Colonic mucosa (tissue), 4 donors: ENCODE measurements at regions not wholly inside any gene's neighbourhood (a gene's known extent, or its start where the extent isn't known, plus 50 kb on each side); places are given as distances from the start of the nearest gene placed in this dataset.

Source experiments
- DNase-seq: peaks from one replicate; pipeline ENCODE4 v3.0.0-alpha.2; 2020
- H3K27ac ChIP-seq: fragments of 200-600 bp; one replicate; pipeline ENCODE4 v1.8.0; 2021
- H3K27me3 ChIP-seq: fragments of 200-600 bp; one replicate; pipeline ENCODE4 v1.8.0; 2021
- H3K36me3 ChIP-seq: fragments of 200-600 bp; one replicate; pipeline ENCODE4 v1.8.0; 2021
- H3K4me1 ChIP-seq: fragments of 200-600 bp; one replicate; pipeline ENCODE4 v1.8.0; 2021; ENCODE audit warnings: mild to moderate bottlenecking
- H3K4me3 ChIP-seq: fragments of 200-600 bp; one replicate; pipeline ENCODE4 v1.8.0; 2021
- H3K9ac ChIP-seq, 2 donors: one replicate each; pipeline ENCODE4 v1.7.0; 2013; ENCODE audit warnings: control low read depth in 2 of 2, low read depth in 2 of 2, low read length in 2 of 2
- H3K9me3 ChIP-seq: fragments of 200-600 bp; one replicate; pipeline ENCODE4 v1.8.0; 2021
- intact Hi-C: fragments of 100-400 bp; cut with DNase I; formaldehyde crosslinking; loops from one replicate; pipeline ENCODE4 v1.14.1; 2022
- TF ChIP-seq, protein P1 (sequence below): fragments of 200-600 bp; IDR thresholded peaks from one replicate; pipeline ENCODE4 v1.8.0; 2022; ENCODE audit warnings: antibody characterized with exemption, mild to moderate bottlenecking
- donor health status: healthy.
- donor health status: DM: no; HTN: no; CAD: no.
- donor health status: DM: no; HTN: no; CAD: no.

DNA sequence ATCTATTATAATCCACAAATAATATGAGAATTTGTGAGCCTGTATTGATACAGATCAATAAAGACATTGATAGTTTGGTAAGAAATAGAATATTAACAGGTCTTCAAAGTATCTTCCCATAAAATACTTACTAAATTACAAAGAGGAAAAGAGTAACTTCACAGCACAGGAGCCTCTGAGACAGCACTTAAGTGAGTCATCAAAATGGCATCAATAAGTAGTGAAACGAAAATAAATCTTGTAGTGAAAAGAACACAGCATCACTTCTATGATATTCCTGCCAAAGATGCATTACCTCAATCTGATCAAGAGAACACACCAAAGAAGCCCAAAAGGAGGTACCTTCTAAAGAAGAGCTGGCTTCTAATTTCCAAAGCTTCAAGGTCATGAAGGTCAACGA is 116.4 kb downstream of the CBLN2 start:
- no peaks in the 10 kb centered on the region for H3K36me3 ChIP-seq
- H3K27ac ChIP-seq = no peak overlapping the region
- no peaks in the 10 kb centered on the region for H3K9me3 ChIP-seq
- no peak for DNase-seq
- H3K4me1 ChIP-seq = no peaks in the 10 kb centered on the region
- intact Hi-C loops = no loop called here
- H3K9ac ChIP-seq = no peak overlapping the region
- no peak overlapping the region for H3K4me3 ChIP-seq
- H3K27me3 ChIP-seq = no peaks in the 10 kb centered on the region
- TF ChIP-seq, protein P1, sequence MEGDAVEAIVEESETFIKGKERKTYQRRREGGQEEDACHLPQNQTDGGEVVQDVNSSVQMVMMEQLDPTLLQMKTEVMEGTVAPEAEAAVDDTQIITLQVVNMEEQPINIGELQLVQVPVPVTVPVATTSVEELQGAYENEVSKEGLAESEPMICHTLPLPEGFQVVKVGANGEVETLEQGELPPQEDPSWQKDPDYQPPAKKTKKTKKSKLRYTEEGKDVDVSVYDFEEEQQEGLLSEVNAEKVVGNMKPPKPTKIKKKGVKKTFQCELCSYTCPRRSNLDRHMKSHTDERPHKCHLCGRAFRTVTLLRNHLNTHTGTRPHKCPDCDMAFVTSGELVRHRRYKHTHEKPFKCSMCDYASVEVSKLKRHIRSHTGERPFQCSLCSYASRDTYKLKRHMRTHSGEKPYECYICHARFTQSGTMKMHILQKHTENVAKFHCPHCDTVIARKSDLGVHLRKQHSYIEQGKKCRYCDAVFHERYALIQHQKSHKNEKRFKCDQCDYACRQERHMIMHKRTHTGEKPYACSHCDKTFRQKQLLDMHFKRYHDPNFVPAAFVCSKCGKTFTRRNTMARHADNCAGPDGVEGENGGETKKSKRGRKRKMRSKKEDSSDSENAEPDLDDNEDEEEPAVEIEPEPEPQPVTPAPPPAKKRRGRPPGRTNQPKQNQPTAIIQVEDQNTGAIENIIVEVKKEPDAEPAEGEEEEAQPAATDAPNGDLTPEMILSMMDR = no peak

DNA sequence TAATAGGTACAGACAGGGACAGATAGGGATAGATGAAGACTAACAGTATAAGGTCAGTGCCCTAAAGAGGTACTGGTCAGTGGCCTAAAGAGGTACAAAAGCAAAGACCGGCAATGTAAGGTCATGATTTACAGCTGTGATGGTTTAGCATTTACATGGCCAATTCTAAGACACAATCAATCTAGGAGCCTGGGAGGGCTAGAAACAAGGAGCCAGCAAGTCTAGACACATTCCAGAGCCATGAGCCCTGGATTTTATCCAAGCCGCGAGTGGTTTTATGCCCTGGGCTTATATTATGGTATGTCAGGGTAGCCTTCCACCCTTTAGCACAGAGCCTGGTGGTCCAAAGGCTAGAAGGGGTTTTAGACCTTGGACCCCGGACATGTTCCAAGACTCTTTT is 124.2 kb downstream of the CBLN2 start:
- H3K4me1 ChIP-seq = no peaks in the 10 kb centered on the region
- TF ChIP-seq, protein P1 = no peak

DNA sequence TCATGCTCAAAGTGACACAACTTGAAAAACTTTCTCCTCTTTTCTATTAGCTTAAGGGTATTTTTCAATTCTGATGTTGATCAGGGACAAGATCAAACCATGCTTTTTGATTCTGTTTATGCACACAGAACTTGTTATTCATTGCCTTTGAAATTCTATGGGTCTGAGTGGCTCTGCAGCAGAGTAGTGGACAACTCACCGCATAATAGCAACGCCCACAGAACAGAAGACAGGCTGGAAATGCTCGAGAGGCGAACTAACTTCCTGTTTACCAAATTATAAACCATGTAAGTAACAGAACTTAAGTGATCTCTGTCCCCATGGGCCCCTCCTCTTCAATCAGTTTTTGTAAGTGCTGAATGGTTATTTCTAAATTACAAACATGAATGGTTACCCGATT is 131.2 kb downstream of the CBLN2 start:
- Histone ChIP-seq H3K36me3 (no peaks in the 10 kb centered on the region), H3K4me3 (no peak overlapping the region), H3K9ac (no peak overlapping the region), H3K9me3 (no peaks in the 10 kb centered on the region), H3K4me1 (no peaks in the 10 kb centered on the region), H3K27me3 (no peaks in the 10 kb centered on the region), H3K27ac (no peak overlapping the region)
- TF ChIP-seq, protein P1 = no peak
- intact Hi-C loops = no loop called here
- DNase-seq = no peak

More for the DNA sequence above, 124.2 kb downstream of the CBLN2 start:
- Histone ChIP-seq H3K36me3 (no peaks in the 10 kb centered on the region), H3K27ac (no peak overlapping the region), H3K27me3 (no peaks in the 10 kb centered on the region), H3K9me3 (no peaks in the 10 kb centered on the region), H3K9ac (no peak overlapping the region), H3K4me3 (no peak overlapping the region)
- DNase-seq = no peak
- intact Hi-C loops = no loop called here

DNA sequence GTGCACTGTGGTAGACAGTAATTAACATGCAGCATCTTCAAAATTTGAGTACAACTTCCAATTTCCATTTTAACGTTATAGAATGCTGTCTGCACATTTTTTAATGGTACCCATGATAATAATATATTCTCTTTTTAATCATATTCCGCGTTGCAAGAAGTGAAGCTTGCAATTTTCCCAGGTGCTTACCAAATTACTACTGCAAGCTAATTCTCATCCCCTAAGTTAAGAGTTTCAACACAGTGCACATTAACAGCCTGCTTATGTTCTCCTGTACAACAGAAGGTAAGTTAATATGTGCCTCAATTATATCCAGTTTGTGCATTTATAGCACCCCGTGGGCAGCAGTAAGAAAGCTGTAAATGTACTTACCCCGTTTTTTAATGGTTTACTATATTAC is 132.9 kb downstream of the CBLN2 start:
- TF ChIP-seq, protein P1 = no peak
- H3K9me3 ChIP-seq = no peaks in the 10 kb centered on the region
- no peak overlapping the region for H3K9ac ChIP-seq
- no peak overlapping the region for H3K27ac ChIP-seq
- no peak overlapping the region for H3K4me3 ChIP-seq
- H3K36me3 ChIP-seq = no peaks in the 10 kb centered on the region
- no peaks in the 10 kb centered on the region for H3K4me1 ChIP-seq
- DNase-seq = no peak
- intact Hi-C loops = no loop called here
- H3K27me3 ChIP-seq = no peaks in the 10 kb centered on the region

DNA sequence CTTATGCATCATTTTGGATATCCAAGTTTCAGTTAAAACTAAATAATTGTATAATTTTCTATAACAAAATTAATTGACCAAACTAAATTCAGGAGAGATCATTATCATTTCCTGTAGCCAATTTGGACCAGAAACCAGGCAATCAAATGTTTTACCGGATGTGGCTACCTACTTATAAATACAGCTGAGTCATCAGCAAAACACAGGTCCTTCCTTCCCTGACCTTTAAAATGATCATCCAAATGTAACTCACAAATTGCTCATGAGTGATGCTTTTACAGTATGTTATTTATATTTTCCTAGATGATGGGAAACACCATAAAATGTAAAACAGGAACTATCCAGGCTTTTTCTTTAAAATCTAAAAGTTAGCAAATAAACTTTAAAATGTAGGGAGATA is 133.7 kb downstream of the CBLN2 start:
- H3K36me3 ChIP-seq = no peaks in the 10 kb centered on the region
- no peak for DNase-seq
- no peak overlapping the region for H3K27ac ChIP-seq
- H3K9ac ChIP-seq = no peak overlapping the region
- intact Hi-C loops = no loop called here
- no peaks in the 10 kb centered on the region for H3K27me3 ChIP-seq
- no peaks in the 10 kb centered on the region for H3K9me3 ChIP-seq
- no peak overlapping the region for H3K4me3 ChIP-seq
- no peaks in the 10 kb centered on the region for H3K4me1 ChIP-seq
- TF ChIP-seq, protein P1 = no peak

DNA sequence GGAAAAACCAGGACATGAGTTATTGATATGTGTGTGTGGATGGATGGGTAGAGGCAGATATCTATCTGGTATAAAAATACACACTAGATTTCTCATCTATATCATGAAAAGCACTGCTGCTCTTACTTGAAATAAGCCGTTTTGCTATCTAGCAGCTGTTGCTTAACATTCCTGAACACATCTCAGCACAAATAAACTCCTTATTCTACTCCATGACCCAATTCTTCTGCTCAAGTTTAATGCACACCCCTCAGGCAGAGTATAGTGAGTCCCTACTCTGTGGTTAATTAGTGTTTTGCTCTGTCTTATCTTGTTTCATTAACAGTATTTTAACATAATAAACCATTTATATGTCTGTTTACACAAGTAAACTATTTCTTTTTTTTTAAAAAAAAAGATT is 134.2 kb downstream of the CBLN2 start:
- H3K9me3 ChIP-seq = no peaks in the 10 kb centered on the region
- H3K27ac ChIP-seq = no peak overlapping the region
- no peak for DNase-seq
- H3K36me3 ChIP-seq = no peaks in the 10 kb centered on the region
- intact Hi-C loops = no loop called here
- H3K9ac ChIP-seq = no peak overlapping the region
- H3K4me3 ChIP-seq = no peak overlapping the region
- H3K27me3 ChIP-seq = no peaks in the 10 kb centered on the region
- no peaks in the 10 kb centered on the region for H3K4me1 ChIP-seq
- TF ChIP-seq, protein P1 = no peak
